HepG2 (cell line): ENCODE measurements at regions not wholly inside any gene's neighbourhood (a gene's known extent, or its start where the extent isn't known, plus 50 kb on each side); places are given as distances from the start of the nearest gene placed in this dataset.

Experiments used
- CTCF ChIP-seq: sonication (generic); formaldehyde crosslinking; IDR thresholded peaks from 2 replicates; pipeline ENCODE4 v1.5.0; 2020; ENCODE audit warnings: mild to moderate bottlenecking, missing genetic modification reagents, moderate library complexity
- ETS1 ChIP-seq: sonication (generic); formaldehyde crosslinking; IDR thresholded peaks from 2 replicates; pipeline ENCODE4 v1.4.0; 2020; ENCODE audit warnings: missing genetic modification reagents
- TAF1 ChIP-seq: sonication (generic); formaldehyde crosslinking; IDR thresholded peaks from 2 replicates; pipeline ENCODE4 v1.4.0; 2020; ENCODE audit warnings: missing genetic modification reagents
- ZFP36L1 ChIP-seq: sonication (generic); formaldehyde crosslinking; IDR thresholded peaks from 2 replicates; pipeline ENCODE4 v1.8.0; 2022; ENCODE audit warnings: mild to moderate bottlenecking, missing genetic modification reagents, moderate library complexity

- no peak for TF ChIP-seq TAF1 (CRISPR knock-in tag)
- TF ChIP-seq CTCF (CRISPR knock-in tag), result no peak
- no peak for TF ChIP-seq ZFP36L1
- no peak for TF ChIP-seq ETS1 (CRISPR knock-in tag)
Observed at GRCh38 chr1:73644198-73644597, 553.8 kb downstream of the LRRIQ3 start.
